Right hindlimb (tissue), 1 donor: ENCODE measurements at regions not wholly inside any gene's neighbourhood (a gene's known extent, or its start where the extent isn't known, plus 50 kb on each side); places are given as distances from the start of the nearest gene placed in this dataset.

ENCODE experiments used
- DNase-seq: peaks from one replicate; pipeline ENCODE4 v3.0.0-alpha.2; 2018

GRCh38 chr11:43994196-43994595 is 51.8 kb downstream of the C11orf96 start:
- peak; percentile 43 for DNase-seq

GRCh38 chr11:43996318-43996717 is 51.5 kb upstream of the ACCSL start:
- DNase-seq: no peak

GRCh38 chr11:43997022-43997660 is 50.6 kb upstream of the ACCSL start:
- DNase-seq: peak; percentile 41
